Islet precursor cell (in vitro differentiated cells): ENCODE measurements at regions not wholly inside any gene's neighbourhood (a gene's known extent, or its start where the extent isn't known, plus 50 kb on each side); places are given as distances from the start of the nearest gene placed in this dataset.

Experiments
- DNase-seq: peaks from one replicate; pipeline ENCODE4 v3.0.0-alpha.2; 2018

DNA sequence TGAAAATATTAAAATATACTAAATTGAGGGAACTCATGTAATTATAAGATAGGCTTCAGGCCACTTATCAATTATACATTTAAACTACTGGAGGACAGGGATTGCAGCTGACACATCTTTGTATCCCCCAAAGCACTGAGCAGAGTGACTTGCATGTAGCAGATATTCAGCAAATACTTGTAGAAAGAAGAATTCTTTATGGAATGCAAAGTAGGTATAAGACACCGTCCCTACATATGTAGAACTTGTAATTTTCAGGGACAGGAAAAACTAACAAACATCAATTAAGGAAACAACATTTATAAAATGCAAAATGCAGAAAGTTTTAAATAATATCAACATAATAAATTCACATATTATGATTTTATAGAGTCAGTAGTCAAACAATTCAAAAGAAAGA lies 719.2 kb downstream of the OLFM4 start:
- no peak for DNase-seq

DNA sequence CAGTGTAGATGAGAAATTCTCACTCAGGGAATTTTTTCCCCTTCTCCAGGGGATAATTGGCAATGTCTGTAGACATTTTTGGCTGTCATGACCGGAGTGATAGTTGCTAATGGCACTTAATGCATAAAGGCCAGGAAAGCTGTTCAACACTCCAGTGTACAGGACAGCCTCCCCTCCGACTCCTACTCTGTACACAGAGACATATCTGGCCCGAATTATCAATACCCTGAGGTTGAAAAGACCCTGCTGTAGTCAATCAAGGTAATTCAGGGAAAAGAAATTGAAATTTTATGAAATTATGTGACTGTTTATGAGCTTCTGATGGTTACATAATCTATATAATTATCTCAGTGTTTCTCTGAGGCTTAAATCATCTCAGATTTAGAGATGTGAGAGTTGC lies 720.7 kb downstream of the OLFM4 start:
- no peak for DNase-seq

DNA sequence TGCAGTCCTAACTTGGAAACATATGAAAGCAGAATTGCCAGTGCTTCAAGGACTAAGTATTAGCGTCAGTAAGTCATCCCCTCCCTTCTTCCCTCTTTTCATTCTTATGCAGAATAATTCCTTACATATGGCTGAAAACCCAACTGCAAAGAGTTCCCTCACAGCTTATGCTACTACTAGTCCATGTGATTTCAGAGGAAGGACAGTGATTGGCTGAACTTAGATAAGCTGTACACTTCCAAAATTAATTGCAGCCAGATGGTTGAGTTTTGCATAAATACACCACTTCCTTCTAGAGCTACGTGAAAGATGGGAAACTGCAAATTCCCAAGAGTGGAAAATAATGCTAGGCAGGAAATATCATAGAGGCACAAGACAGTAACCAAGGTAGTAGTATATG lies 730.4 kb downstream of the OLFM4 start:
- no peak for DNase-seq

DNA sequence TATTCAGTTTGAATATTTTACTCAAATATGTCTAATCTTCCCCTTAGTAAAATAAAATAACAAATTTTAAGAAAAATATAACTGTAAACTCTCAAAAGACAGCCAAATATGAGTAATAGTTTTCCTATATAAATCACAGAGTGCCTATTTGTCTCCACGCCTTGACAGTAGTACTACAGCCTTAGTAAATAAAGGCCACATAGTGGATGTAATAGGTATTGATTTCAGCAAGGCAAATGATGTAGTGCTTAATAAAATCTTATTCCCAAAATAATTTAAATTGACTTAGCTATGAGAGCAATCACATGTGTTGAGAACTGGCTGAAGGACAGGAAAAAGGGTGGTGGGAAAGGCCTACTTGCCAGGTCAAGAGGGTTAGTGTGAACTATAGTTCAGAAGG lies 747.2 kb downstream of the OLFM4 start:
- DNase-seq, result no peak

DNA sequence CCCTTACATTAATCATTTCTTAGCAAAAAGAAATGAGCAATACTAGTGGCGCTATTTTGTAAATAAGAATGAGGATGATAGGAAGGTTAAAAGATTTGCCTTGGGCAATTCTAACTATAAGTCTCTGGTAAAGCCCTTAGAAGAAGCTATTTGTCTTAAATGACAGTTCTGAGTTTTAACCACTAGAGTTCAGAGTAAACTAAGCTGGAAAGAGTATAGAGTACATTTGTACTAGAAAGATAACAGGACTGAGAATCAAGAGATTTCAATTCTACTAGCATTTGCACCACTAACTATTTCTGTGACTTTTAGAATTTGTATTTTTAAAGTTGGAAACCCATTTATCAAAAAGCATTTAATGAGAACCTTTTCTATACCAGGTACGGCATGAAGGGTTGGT lies 750.3 kb downstream of the OLFM4 start:
- DNase-seq, result no peak

DNA sequence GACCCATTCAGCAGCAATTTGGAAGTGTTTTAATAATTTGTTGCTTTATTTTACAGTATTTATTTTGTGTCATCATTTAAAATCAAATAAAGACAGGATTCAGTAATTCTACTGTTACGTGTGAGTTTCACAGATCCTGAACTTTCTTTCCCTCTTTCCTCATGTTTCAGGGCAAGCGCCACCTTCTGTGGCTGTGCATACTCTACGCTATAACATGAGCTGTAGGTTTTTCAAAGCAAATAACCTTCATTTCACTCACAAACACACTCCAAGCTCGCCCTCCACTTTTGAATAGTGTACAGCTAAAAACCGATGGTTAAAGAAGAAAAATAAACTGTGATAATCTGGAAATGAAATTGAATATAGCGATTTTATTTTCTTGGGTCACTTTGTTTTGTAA lies 753.3 kb downstream of the OLFM4 start:
- DNase-seq, result no peak

DNA sequence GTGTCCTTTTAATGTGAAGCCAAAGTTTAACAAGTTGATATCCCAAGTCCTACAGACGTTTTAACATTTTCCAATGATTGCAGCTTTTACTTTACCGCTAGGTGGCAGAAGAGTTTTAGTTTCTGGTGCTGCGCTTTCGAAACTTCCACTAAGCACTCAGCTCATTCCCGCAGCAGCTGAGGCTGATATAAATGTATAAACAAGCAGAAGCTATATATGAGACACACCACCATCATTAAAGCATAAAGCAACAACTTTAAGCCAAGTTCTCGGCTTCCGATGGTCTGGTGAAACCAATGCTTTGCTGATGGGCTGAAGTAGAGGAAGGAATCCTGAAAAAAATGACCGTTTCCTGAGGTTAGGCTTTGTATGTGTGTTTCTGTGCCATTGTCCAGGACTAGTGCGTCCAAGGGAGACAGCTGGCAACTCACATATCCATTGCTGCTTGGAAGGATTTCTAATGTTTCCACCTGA lies 753.9 kb downstream of the OLFM4 start:
- peak; percentile 63 for DNase-seq

DNA sequence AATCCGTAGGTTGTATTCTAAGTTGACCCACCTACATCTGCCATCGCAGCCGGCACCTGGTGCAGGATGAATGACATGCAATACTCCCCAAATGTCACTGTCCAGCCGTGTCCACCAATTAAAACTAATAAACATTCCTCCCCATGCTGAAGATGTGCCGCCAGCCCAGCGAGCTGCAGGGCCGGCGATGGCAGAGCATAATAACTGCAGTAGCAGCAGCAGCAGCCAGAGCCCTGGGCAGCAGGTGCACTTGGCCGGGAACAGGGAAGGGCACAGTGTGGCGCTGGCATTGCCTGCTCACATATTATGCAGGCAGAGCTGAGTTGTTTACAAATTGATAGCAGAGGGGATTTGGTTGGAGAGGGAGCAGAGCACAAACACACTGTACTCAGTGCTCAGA lies 754.9 kb downstream of the OLFM4 start:
- no peak for DNase-seq

DNA sequence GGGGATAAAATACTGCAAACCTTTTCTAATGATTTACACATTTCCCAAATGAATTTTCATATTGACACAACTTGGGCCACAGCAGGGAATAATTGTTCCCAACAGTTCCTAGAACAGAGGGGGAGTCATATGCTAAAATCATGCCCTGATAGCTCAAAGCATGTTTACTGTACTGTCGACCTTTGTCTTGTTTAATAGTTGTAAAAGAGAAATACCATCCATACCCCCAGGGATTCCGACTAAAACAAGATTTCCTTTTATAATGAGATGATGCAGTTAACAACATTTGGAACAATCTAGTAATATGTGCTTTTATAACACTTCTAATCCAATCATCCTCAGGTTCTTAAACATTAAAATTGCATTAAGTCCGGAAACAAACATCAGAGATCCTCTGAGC lies 759.7 kb downstream of the OLFM4 start:
- DNase-seq, result no peak

DNA sequence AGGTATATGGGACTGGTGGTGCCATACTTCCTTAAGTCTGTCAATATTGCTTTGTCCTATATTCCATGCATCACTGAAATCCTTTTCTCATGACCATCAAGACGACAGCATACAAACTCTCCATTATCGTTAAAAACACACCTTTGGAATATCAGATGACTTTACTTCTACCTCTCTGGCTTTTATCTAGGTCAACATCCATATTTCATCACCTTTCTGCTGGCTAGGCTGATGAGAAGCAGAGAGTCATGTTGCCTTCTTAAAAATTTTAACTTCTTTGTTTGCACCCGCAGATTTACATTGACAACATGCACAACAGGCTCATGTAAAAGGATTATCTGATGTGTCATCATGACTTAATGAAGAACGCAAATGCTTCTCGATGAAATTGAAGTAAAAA lies 771.4 kb downstream of the OLFM4 start:
- DNase-seq, result no peak

DNA sequence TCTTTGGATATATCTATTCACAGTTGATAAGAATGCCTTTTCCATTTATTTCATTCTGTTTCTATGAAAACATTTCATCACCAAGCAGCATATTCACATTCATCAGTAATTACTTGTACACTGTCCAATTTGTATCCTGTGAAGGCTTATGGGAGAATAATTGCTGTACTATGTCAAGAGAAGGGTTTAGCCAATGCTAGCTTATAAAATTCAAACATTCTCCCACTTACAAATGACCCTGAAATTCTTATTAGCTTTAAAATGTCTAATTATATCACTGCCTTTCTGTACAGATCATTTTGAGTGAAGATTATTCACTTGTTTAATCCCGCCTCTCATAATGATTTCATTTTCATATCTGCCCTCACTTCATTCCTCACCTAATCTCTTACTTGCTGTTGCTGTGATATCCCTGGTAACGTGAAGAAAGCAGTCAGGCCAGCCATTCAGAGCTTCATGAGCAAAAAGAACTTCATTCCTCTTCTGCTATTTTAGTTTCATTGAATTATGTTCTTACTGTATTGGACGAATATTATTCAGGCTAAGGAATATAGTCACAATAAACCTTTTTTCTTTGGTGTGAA lies 778.7 kb downstream of the OLFM4 start:
- no peak for DNase-seq

DNA sequence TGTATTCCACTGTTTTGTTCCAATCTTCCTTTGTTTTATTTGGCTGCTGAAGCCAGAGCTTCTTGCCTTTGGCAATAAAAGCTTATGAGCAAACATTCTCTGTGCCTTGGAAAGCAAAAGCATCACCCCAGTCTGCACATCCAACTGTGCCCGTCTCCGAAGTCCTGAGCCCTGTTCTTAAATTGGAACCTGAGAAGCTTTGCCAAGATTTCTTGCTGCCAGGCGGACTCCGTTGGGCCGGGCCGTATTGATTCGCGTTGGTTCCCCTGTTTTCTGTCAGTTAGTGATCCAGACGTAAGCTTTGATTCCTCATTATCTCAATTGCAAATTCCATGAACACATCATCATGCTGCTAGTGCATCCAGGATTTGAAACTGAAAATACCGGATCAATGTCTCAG lies 793.0 kb downstream of the OLFM4 start:
- DNase-seq, result no peak

DNA sequence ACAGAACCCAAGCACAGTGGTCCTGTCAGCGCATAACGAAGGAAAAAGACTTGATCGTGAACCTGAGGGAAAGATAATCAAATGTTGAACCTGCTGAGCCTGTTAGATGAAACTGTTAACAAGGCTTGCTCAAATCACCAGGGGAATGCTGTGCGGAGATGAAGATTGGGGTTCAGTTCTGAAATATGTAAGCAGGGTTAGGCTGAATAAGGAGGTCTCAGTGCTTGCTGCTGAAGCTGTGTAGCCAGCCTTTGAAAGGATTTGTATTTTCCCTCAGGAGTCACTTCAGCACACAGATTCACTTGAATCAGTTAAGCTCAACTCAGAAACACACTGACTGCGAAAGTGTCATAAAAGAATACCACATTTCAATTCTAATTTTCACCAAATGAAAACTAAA lies 793.5 kb downstream of the OLFM4 start:
- no peak for DNase-seq

DNA sequence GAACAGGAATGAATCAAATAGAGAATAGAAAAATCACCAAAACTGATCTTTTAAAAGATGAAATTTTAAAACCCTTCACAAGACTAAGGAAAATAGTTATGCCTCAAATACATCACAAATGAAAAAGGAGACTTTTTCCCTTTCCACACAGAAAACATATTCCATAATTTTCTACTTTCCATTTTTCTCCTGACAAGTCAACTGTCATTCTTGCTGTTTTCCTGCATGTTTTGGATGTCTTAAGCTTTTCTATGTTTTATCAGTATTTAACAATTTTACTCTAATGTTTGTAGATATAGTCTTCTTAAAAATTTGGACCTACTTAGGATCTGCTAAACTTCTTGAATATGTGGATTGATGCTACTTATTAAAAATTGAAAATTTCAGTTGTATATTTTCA lies 810.8 kb downstream of the OLFM4 start:
- DNase-seq, result no peak

DNA sequence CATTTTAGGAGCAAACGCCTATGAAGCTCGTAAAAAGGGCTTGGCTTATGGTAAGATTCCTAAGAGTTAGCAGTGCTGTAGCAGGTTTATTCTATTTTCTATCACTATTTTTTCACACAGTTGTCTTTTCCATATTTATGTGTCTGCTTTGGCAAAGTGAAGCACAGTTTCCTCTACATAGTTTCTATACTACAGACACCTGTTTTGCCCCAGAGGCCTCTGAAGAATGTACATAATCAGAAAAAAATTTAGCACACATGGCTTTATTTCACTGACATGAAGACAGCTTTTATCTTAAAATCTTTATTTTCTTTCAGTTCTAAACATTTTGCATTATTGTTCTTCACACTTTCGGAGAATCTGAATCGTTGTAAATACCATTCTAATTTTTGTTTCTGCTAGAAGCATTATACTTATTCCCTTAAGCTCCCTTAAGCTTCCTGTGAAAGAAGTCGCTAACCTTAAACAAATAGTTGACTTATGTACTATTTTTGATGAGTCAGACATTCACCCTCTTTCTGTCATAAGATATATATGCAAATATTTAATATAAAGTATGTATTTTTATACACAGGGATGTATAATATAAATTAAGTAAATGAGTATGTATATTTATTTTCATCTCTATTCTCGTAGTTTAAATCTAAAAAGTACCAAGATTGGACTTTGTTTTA lies 816.0 kb downstream of the OLFM4 start:
- no peak for DNase-seq

DNA sequence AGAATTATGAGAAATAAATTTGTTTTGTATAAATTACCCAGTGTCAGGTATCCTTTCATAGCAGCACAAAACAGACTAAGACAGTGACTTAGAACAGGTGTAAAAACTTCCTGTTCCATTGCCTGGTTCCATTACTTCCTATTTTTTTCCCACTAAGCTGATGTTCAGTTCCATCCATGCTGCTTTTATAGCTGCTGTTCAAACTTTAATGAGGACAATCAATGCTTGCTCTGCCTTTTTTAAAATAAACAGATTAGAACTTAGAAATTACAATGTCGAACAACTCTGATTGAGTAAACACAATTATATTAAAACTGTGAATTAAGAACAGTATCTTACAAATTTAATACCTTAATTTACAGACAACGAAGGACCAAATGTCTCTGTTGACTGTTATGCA lies 818.9 kb downstream of the OLFM4 start:
- no peak for DNase-seq

DNA sequence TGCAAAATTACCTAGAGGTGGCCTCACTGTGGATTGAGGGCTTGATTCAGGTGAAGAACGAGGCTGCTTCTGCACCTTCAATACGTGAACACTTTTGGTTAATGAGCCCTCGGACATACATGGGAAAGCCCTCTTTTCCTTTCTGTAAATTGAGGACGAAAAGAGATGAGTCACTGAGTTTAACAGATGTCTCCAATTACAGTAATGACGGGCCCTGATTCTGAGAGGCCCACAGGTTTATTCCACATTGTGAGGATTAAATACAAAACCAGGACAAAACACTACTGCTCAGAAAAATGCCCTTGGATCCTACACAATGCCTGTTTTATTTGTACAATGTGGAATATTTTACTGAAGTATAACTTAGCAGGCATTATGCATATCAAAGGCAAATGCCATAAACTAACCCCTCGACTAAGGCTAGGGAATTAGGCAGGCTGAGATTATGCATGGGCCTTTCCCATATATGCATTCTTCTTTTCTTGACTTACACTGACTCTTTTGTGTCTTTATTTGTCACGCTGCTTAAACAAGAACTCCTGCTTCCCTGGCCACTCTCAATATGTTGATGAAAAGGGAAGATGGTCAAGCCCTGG lies 819.9 kb downstream of the OLFM4 start:
- peak; percentile 55 for DNase-seq

DNA sequence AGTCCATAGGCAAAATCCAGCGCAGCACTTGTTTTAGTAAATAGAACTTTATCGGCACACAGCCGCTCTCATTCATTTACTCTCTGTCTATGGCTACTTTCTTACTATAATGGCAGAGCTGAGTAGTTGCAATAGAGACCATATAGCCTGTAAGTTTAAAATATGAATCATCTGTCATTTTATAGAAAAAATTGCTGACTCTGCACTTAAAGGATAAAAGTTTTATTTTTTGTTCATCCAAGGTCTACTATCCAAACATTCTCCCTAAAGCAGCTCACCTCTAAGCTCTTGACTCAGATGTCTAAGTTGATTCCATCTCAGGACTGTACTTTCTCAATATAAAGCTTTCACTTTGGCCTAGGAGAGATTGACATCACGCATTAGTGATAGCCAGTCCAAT lies 825.7 kb downstream of the OLFM4 start:
- no peak for DNase-seq

DNA sequence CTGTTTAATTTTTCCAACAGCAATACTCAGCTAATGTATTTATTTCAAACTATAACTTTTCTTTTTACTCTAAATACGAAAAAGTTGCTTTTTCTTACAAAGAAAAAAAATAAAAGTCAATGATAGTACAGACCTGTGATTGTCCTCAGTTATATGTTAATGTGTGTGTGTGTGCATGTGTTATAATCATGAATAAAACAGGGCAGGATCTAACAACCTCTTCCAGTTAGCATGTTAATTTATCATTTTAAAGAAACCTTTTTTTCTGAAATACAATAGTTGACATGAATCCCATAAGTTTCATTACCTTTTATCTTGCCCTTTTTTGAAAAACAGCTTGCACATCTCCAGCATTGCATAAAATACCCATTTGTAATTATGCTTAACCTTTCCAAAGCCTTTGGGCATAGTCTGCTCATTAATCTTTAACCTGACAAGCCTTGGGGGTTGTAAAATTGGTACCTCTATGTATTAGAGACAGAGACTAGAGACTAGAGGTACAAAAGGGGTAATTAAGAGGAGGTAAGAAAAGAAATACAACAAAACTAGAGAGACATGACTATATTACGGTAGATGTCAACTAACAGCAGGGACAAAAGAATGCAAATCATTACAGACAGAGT lies 828.1 kb downstream of the OLFM4 start:
- no peak for DNase-seq

DNA sequence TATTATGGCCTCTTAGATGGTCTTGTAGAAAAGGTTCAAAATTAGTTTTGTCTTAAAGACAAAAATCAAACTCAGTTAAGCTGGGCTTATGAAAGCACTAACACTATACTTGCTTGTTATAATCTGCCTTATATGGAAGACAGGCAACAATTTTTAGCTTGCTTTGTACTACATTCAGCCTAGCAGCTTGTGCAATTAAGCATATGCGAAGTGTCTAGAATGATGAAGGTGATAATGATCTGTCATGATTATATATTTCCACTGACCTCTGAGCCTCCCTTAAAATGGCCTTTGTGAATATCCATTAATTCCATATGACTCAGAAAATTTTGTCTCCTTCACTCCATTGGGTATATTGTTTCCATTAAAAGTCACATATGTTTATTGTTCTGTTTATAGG lies 834.9 kb downstream of the OLFM4 start:
- DNase-seq, result no peak

DNA sequence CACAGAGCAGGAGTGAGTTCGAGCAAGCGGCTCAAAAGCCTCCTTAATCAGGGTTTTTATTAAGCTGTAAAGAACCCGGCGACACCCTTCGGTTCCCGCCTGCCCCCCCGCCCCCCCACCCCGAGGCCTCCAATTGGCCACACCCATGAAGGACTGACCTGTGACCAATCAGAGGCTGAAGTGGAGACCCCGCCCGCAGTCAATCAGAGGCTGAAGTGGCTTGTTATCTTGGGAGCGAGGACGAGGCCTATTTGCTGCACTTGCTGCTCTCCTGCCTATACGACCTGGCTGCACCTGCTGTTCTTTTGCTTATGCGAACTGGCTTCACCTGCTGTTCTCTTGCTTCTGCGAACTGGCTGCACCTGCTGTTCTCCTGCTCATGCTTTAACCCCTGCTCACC lies 844.9 kb downstream of the OLFM4 start:
- no peak for DNase-seq

DNA sequence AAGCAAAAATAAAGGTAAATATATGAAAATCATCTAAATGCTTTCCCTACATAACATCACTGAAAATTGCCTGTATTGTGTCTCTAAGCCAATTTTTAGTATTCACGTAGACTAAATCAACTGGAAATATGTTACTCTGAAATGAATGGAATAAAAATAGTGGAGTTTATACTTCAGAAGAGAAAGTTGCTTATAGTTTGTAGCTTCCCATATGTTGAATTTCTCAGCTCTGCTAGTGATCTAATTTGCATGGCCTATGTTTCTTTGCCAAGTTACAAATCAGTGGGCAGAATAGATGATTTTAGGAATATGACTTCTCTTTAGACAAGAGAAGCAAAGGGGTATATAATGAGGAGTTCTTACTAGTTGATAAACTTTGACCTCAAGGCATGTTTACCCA lies 850.2 kb downstream of the OLFM4 start:
- no peak for DNase-seq

DNA sequence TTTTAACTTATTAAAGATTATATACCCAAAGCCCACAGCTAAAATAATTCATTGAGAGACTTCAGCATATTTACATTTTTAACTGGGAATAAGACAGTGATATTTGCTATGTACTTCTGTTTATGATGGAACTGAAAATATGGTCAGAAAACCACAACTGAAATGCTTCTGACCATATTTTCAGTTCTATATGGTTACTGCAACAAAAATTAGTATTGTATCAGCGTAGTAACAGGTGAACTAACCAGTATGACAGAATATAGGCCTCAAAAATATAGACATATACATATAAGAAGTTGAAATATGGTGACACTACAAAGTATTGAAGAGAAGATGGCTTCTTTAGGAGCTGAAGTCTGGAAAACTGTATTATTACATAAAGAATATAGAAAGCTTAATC lies 857.4 kb downstream of the OLFM4 start:
- DNase-seq, result no peak

DNA sequence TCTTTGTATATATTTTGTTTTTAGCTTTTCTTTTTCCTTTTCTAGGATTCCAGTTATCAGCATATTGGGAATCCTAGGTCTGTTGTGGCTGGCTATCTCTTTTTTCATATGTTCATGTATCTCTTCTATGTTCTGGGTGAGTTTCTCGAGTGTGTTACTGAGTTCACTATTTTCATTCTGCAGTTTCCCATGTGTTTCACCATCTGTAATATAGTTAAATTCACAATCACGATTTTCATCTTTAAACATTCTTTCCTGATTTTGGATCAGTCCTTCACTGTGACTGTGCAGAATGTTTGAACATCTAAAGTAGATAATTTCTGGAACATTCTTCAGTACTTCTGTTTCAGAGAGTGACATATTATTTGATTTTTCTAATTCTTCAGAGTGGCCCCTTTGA lies 862.1 kb downstream of the OLFM4 start:
- no peak for DNase-seq
